HCEC 1CT (cell line): ENCODE measurements at regions not wholly inside any gene's neighbourhood (a gene's known extent, or its start where the extent isn't known, plus 50 kb on each side); places are given as distances from the start of the nearest gene placed in this dataset.
A peak's percentile ranks its signal among the peaks of the same experiment; 100 is the strongest.

Source experiments
- DNase-seq: peaks from one replicate; pipeline ENCODE4 v3.0.0-alpha.2; 2017

DNA sequence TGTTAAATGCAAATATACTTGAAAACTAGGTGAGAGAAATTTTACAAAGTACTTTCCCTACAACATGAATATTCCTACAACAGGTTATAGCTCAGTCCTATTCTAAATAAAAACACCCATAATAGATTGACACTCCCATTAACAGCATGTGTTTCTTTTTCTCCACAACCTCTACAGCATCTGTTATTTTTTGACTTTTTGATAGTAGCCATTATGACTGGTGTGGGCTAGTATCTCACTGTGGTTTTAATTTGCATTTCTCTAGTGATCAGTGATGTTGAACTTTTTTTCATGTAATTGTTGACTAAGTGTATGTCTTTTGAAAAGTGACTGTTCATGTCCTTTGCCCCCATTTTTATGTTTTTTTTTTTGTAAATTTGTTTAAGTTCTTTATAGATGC lies 1506.1 kb upstream of the CDH9 start:
- DNase-seq = no peak

DNA sequence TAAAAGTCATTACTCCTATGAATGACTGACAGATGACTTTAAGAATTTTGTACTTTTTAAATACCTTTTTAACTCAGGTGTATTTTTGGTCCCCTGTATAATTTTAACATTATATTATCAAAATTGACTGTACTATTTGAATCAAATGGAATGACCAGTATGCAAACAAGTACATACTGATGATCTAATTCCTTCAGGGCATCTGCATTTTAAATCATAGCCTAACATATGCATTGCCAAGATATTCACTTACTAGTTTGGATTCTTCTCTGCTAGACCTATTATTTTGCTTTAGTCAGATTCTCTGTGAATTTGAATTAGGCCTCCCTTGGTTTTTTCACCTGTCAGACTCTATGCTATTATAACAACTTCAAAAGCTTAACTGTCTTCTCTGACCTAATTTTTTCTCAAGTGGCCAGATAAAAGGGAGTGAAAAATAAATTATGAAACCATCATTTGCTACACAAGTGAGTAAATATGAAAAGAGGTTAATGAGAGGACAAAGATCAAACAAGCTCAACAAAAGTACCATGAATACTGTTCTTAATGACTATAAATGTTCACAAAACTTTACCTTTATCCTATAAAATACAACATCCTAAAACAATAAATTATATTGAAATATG lies 1505.2 kb upstream of the CDH9 start:
- no peak for DNase-seq

DNA sequence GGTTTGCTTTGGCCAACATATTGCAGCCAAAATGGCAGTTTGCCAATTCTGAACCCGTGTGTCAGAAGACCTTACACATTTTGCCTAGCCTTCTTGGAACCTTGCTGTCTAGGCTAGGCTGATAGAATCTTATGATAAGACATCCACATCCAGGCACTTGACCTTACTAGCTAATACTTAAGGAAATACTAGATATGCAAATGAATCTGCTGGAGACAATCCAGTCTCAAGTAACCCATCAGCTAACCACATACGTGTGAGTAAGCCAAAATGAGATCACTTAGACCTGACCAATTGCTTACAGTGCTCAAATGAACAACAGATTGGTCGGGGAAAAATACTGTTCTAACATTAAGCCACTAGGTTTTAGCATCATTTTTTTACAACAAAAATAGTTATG lies 1504.6 kb upstream of the CDH9 start:
- peak; percentile 91 for DNase-seq

- peak; percentile 95 for DNase-seq
Measured at GRCh38 chr5:28523888-28524635, 1485.7 kb upstream of the CDH9 start.

DNA sequence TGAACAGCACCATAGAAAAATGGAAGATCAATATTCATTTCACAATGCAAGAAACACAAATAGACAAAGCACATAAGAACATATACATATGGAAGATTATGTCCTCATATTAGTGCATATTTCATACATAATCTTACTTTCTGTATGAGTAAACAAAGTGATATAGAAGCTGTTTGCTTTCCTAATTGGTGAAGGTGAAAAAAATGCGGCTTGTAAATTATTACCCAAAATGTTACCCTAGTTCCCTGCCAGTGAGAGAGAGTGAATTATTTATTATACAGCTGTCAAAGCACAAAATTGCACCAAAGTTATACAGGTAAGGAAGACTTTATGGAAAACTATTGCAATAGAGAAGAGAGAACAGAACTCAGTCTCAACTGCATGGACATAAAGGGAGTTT lies 1485.0 kb upstream of the CDH9 start:
- DNase-seq = no peak

- DNase-seq = peak; percentile 34
Measured at GRCh38 chr5:28517691-28518090, 1479.3 kb upstream of the CDH9 start.

GRCh38 chr5:28516722-28517121 lies 1478.3 kb upstream of the CDH9 start:
- peak; percentile 14 for DNase-seq

- DNase-seq = peak; percentile 13
Measured at GRCh38 chr5:28512648-28513047, 1474.3 kb upstream of the CDH9 start.

- DNase-seq = no peak
Measured at GRCh38 chr5:28505121-28505520, 1466.7 kb upstream of the CDH9 start.

DNA sequence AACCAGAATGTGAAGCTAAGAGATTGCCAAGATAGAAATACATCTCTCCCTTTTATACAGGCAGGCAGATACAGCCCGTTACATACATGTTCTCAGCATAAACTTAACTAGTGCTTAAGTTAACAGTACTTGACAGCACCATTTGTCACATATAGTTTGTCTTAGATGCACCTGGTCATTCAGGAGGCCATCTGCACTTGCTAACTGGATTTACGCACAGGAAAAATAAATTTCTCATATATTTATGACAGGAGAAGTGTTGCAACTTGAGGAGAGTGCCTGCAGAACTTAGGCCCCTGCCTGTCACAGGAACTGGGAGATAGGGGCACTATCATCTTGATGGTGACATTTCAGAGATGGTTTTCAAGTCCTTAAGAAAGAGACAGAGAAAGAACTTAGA lies 1462.1 kb upstream of the CDH9 start:
- DNase-seq = no peak

DNA sequence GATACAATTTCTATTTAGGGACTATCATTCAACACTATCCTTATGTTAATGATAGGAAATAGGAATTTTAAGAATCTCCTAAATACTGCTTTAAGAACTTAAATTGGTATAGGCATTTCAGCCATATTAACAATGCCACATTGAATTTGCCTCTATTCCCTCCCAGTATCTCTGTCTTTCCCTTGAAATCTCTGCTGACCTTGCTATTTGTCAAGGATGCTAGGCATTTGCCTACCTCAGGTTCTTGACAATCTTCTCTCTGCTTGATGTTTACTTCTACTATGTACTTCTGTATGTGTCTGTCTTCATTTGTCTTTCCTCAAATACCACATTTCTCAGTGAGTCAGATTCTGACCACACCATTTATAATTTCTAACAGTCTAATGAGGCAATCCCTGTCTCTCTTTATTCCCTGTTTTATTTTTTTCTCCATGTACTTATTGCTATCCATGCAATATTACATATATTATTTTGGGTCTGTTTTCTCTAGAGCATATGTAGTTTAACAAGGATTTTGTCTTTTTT lies 1461.4 kb upstream of the CDH9 start:
- peak; percentile 65 for DNase-seq

GRCh38 chr5:28495876-28496275 lies 1457.5 kb upstream of the CDH9 start:
- DNase-seq = no peak

- no peak for DNase-seq
Measured at GRCh38 chr5:28493456-28493855, 1455.1 kb upstream of the CDH9 start.

DNA sequence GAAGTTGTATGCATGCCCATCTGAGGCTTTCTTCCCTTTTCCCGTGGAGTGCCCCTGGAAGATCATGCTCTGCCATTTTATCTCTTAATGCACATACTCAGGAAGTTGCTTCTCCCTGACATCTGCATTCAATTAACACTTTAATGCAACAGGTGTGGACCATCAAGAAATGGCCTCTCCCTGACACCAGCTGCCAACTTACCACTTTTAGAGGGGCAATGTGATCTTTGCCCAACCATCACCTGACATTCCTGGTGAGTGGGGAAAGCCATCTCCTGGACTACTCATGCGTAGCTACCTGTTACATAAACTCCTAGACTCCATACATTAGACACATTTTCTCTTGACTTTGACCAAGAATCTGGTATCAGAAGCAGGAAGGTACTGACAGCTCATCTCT lies 1450.4 kb upstream of the CDH9 start:
- no peak for DNase-seq

- DNase-seq = no peak
Measured at GRCh38 chr5:28483327-28484025, 1445.1 kb upstream of the CDH9 start.

DNA sequence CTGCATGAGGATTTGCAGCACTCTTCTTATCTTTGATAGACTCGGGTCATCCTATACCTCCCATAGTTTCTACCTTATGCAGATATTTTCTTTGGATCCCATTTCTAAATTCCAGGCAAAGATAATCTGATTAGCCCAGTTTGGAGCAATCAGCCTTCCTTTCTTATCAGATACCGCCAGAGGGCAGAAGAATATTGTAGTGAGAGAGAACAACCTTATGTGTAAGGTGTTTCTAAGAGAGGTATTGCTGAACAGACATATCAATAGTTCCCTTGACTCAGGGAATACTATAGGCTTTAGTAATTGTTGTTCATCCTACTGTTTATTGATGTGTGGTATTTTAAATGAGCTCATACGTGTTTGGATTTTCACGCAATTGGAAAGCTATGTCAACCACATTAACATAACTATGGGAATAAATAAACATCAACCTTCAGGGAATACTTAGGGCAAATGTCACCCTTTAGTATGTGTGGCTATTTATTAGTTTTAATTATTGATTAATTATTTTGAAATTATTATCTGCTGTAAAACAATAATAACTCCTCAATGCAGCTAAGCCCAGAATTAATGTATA lies 1435.2 kb upstream of the CDH9 start:
- DNase-seq = peak; percentile 64

- DNase-seq = peak; percentile 52
Measured at GRCh38 chr5:28468166-28468565, 1429.8 kb upstream of the CDH9 start.

GRCh38 chr5:28463728-28464127 lies 1425.3 kb upstream of the CDH9 start:
- no peak for DNase-seq

- no peak for DNase-seq
Measured at GRCh38 chr5:28451483-28451882, 1413.1 kb upstream of the CDH9 start.

- DNase-seq = no peak
Measured at GRCh38 chr5:28450997-28451396, 1412.6 kb upstream of the CDH9 start.

GRCh38 chr5:28448791-28449190 lies 1410.4 kb upstream of the CDH9 start:
- DNase-seq = no peak

DNA sequence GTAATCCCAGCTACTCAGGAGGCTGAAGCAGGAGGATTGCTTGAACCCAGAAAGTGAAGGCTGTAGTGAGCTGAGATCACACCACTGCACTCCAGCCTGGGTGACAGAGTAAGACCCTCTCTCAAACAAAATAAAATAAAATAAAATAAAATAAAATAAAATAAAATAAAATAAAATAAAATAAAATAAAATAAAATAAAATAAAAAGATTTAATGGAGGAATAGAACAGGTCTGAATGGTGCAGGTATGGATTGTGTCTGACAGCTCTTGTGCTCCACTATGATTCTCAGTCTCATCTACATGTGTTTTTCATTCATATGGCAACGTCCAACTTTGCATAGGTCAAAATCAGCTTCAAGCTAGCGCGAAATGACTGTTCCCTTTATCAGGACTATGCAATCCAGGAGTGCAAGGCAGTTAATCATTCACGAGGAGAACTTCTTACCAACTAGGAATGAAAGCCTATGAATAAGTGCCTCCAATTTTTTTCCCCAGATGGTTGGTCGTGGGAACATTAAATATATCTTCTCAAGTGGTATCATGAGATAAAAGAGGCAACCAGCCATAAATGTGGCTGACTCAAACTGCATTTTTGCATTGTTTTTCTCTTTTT lies 1392.3 kb upstream of the CDH9 start:
- no peak for DNase-seq

DNA sequence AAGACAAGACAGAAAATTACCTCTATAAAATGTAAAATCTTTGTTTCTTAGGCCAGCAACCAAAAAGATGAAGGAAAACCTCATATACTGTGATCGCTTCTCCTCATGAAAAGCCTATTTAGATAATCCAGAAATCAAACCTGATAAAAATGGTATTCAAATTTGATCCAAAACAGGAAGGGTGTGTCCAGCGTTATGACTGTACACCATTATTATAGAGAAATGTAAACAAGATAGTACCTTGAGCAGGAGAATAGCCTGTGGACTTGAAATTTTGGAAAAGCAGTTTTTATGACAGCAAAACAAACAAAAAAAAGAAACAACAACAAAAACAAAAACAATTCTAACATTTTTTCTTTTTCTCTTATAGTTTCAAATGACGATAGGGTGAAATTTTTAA lies 1382.8 kb upstream of the CDH9 start:
- no peak for DNase-seq
